Neuron (in vitro differentiated cells): ENCODE measurements at regions not wholly inside any gene's neighbourhood (a gene's known extent, or its start where the extent isn't known, plus 50 kb on each side); places are given as distances from the start of the nearest gene placed in this dataset.

Experiments used
- H2AFZ ChIP-seq: one replicate; pipeline ENCODE4 v1.6.1; 2013; ENCODE audit warnings: low read depth, mild to moderate bottlenecking, inconsistent platforms, low read length, moderate library complexity
- H3K27me3 ChIP-seq: one replicate; pipeline ENCODE4 v1.6.1; 2013; ENCODE audit warnings: low read length; ENCODE audit not compliant: insufficient read depth
- H3K36me3 ChIP-seq: one replicate; pipeline ENCODE4 v1.6.1; 2013; ENCODE audit warnings: low read length; ENCODE audit not compliant: insufficient read depth
- H3K4me1 ChIP-seq: one replicate; pipeline ENCODE4 v1.6.1; 2013; ENCODE audit warnings: low read length; ENCODE audit not compliant: insufficient read depth
- H3K4me3 ChIP-seq: 2 replicates; pipeline ENCODE4 v1.5.1; 2013; ENCODE audit warnings: mild to moderate bottlenecking, low read length, moderate library complexity
- H3K9me3 ChIP-seq: one replicate; pipeline ENCODE4 v1.6.1; 2013; ENCODE audit warnings: low read length

DNA sequence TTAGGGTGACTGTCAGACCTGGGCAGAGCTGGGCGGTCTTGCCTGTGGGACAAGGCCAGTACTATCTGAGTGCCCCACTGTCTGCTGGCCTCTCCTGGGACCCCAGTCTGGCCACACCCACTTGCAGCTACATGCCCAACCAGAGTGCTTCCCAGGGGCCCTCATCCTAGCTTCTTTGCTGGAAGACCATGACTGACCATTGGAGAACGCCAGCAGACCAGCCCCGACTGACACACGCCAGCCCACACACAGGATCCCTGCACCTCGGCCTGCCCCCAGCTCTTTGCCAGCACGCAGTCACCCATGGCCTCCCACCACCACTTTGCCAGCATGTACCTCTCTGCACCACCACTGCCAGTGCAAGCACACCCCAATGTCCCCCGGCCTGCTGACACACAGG, 585.7 kb downstream of the ZNF674 start:
- Histone ChIP-seq H3K4me3 (no peak overlapping the region), H3K36me3 (no peaks in the 10 kb centered on the region), H3K27me3 (no peaks in the 10 kb centered on the region), H3K4me1 (peaks cover 15% of the 10 kb centered on the region), H3K9me3 (peaks cover 3% of the 10 kb centered on the region), H2AFZ (no peak overlapping the region)

DNA sequence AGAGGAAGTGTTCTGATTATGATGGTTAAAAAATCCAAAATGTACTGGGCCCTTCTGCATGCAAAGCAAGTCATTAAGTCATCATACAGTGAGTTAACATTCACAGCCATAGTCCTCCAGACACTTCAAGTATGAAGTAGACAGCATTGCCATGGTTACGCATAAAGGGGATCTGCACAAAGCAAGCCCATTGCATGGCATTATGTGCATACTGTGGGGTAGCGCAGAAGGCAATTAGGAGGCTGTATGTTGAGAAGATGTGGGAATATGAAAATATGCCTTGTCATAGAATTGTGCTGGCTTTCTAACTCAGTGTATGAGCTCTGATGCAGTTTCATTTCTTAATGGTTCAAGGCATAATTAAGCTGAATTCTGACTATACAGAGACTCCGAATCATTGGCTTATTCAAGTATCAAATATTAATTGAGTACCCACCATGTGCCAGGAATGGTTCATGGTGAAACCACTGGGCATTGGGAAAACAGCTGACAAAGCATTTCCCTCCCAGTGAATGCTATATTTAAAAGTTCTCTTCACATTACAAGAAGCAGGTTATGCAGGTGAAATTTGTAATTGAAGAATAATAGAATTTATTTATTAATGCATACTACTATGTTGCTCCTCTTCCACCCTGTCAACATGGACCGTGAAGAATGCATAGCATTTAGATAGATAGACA, 588.9 kb downstream of the ZNF674 start:
- no peaks in the 10 kb centered on the region for H3K27me3 ChIP-seq
- peaks cover 15% of the 10 kb centered on the region for H3K4me1 ChIP-seq
- H3K9me3 ChIP-seq = peaks cover 3% of the 10 kb centered on the region
- no peaks in the 10 kb centered on the region for H3K36me3 ChIP-seq
- H2AFZ ChIP-seq = no peak overlapping the region
- H3K4me3 ChIP-seq = no peak overlapping the region

DNA sequence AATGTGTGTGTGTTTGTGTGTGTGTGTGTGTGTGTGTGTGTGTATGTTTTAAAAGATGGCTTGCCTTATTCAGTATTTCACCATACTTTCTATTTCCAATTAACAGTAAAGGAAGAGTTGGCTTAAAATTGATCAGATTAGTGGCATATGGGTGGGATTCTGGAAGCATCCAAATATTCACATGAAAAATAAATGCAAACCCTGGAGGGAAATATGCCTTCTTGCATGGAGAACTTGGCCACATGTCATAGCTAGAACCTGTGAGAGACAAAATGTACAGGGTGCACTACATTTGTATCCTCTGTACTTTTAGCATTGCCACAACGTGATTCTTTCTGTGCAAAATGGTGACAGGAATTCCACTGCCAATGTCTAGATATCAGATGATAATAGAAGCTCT, 589.6 kb downstream of the ZNF674 start:
- peaks cover 3% of the 10 kb centered on the region for H3K9me3 ChIP-seq
- H3K4me3 ChIP-seq = no peak overlapping the region
- no peaks in the 10 kb centered on the region for H3K27me3 ChIP-seq
- no peak overlapping the region for H2AFZ ChIP-seq
- peaks cover 15% of the 10 kb centered on the region for H3K4me1 ChIP-seq
- no peaks in the 10 kb centered on the region for H3K36me3 ChIP-seq

DNA sequence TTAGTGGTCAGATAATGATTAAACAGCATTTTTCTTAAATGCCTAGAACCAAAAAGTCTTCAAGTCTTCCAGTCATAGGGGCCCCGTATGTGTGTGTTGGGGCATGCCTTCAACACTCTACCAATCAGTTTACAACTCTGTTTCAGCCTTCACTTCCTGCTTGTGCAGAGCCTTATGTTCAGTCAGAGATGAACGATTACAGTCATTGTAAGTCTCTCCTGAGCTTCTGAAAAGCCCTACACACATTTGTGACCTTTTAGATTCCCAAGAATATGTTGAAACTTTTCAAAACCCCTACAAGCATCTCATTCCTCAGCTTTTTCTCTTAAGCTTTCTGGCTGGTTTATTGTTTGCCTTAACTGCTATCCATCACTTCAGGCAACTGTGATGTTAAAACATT, 591.2 kb downstream of the ZNF674 start:
- Histone ChIP-seq H3K4me1 (peaks cover 15% of the 10 kb centered on the region), H3K4me3 (no peak overlapping the region), H3K36me3 (no peaks in the 10 kb centered on the region)

DNA sequence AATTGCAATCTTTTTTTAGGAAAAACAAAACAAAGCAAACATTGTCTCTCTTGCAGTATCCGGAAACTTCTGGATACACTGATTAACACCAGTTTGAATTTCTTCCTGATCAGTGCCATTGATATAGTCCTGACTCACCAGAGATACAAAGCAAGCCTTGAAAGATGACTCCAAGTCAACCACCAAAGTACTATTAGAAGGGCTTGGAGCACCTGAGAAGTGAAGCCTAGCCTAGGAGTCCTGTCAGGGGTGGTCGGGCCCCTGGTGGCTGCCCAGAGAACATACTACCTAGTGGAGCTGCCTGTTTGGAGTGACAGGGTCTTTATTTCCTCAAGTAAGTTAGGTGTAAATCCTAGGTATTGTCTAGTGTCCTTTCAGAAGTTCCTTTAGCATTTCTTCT, 593.2 kb downstream of the ZNF674 start:
- Histone ChIP-seq H3K36me3 (no peaks in the 10 kb centered on the region), H3K9me3 (no peaks in the 10 kb centered on the region), H3K4me1 (peaks cover 15% of the 10 kb centered on the region), H2AFZ (no peak overlapping the region), H3K27me3 (no peaks in the 10 kb centered on the region), H3K4me3 (no peak overlapping the region)

More for the DNA sequence above, 591.2 kb downstream of the ZNF674 start:
- Histone ChIP-seq H3K27me3 (no peaks in the 10 kb centered on the region), H3K9me3 (peaks cover 1% of the 10 kb centered on the region), H2AFZ (no peak overlapping the region)

DNA sequence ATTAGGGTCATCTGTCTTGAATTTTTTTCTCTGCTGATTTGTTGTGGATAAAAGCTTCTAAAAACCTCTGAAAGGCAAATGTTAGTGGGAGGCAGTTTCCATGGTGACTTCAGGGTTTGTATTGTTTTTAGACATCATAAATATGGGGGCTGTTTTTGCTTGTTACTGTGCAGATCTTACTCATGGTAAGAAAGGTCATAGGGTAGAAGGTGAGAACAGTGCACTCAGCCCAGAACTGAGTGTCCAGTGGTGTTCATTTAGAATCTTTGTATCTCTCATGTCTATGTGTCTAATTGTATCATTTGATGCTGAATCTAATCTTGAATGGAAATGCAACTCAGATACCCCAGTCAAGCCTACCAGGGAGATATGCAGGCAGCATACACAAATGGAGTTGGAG, 609.8 kb downstream of the ZNF674 start:
- H3K4me1 ChIP-seq = no peaks in the 10 kb centered on the region
- no peaks in the 10 kb centered on the region for H3K9me3 ChIP-seq
- H3K27me3 ChIP-seq = no peaks in the 10 kb centered on the region
- H3K4me3 ChIP-seq = no peak overlapping the region
- no peak overlapping the region for H2AFZ ChIP-seq
- H3K36me3 ChIP-seq = no peaks in the 10 kb centered on the region

DNA sequence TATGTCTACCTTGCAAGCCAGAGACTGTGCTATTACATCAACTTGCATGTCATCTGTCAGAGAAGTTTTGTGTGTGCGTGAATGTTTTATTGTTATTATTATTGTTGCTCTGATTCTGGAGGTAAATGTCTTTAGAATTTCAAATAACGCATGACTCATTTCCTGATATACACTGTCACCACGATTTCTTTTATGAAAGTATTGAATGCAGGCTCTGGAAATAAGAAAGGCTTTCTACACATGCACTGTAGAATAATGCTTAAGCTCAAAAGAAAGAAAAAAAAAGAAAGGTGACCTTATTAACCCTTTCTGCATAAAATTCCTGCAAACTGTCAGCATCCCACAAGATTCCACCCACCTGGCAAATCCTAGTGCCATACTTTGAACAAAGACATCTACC, 632.9 kb downstream of the ZNF674 start:
- H3K27me3 ChIP-seq = no peaks in the 10 kb centered on the region
- no peaks in the 10 kb centered on the region for H3K9me3 ChIP-seq
- H2AFZ ChIP-seq = no peak overlapping the region
- peaks cover 6% of the 10 kb centered on the region for H3K4me1 ChIP-seq
- H3K4me3 ChIP-seq = no peak overlapping the region
- H3K36me3 ChIP-seq = no peaks in the 10 kb centered on the region

DNA sequence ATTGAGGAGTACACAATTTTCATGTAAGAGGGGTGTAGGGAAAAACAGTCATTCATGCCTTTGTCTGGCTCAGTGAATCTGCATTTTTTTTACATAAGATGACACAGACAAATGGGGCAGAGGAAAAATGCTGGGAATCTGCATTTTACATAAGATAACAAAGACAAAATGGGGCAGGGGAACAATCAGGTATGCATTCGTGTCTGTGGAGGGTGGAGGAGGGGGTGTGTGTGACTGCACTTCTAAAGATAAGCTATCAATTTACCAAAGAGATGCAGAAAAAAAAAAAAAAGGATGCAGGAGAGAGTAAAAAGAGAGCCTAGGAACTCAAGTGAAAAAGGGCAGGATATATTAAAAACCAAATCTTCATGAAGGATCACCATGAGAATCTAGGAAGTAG, 637.4 kb downstream of the ZNF674 start:
- Histone ChIP-seq H3K27me3 (no peaks in the 10 kb centered on the region), H2AFZ (no peak overlapping the region), H3K4me3 (no peak overlapping the region), H3K4me1 (peaks cover 8% of the 10 kb centered on the region), H3K36me3 (no peaks in the 10 kb centered on the region), H3K9me3 (no peaks in the 10 kb centered on the region)

DNA sequence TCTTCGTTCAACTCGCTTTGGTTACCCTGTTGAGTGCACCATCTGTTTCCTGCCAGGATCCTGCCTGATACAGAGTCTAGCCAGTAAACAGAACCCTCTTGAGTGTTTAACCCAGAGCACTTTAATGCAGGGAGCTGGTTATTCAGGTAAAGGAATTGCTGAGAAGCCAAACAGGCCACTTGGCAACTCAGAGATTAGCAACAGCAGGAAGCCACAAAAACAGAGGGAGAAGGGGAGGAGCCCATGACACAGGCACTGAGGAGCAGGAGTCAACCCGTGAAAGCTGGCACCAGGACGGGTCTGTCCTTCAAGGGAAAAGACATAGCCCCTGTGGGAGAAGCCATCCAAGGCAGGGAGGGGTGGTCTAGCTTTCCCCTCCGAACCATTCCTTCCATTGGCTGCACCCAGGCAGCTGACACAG, 641.4 kb downstream of the ZNF674 start:
- Histone ChIP-seq H3K36me3 (no peaks in the 10 kb centered on the region), H2AFZ (no peak overlapping the region), H3K9me3 (no peaks in the 10 kb centered on the region), H3K4me3 (no peak overlapping the region), H3K27me3 (no peaks in the 10 kb centered on the region), H3K4me1 (peaks cover 16% of the 10 kb centered on the region)

DNA sequence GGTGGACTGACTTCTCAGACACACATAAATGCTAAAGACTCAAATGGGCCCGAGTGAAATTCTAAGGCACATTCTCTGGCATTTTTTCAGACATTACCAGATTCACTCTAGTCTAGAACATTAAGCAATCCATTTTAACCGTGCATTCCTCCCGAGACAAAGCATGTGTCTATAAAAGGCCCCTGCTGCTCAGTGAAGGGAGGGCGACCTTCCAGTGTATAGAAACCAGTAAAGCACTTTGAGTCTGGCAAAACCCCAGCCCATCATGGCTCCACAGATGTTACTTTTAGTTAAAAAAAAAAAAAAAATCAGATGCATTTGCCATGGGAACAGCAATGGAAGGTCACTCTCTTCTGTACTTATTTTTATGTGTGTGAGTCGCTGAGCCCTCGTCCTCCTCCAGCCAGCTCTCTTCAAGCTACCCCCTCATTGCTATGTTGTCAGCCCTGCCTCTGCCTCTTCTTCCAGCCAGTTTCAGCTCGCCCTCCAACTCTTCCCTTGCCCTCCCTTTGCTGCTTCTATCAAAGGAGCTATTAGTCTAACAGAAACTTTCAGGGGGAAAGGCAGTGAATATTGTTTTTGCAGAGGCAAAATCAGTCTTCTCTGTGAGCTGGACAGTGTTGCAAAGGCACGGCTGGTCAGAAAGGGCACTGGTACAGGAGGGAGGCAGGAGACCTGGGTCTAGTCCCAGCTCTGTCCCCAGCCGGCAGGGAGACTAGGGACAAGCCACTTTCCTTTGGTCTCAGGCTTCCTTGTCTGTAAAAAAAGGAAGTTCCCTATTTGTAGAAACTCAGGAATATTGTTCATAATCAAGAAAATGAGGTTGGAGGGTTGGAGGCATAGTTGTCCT, 644.2 kb downstream of the ZNF674 start:
- peak overlapping the region; percentile 9 for H3K4me3 ChIP-seq
- no peaks in the 10 kb centered on the region for H3K36me3 ChIP-seq
- no peak overlapping the region for H2AFZ ChIP-seq
- no peaks in the 10 kb centered on the region for H3K9me3 ChIP-seq
- no peaks in the 10 kb centered on the region for H3K27me3 ChIP-seq
- H3K4me1 ChIP-seq = peaks cover 16% of the 10 kb centered on the region

DNA sequence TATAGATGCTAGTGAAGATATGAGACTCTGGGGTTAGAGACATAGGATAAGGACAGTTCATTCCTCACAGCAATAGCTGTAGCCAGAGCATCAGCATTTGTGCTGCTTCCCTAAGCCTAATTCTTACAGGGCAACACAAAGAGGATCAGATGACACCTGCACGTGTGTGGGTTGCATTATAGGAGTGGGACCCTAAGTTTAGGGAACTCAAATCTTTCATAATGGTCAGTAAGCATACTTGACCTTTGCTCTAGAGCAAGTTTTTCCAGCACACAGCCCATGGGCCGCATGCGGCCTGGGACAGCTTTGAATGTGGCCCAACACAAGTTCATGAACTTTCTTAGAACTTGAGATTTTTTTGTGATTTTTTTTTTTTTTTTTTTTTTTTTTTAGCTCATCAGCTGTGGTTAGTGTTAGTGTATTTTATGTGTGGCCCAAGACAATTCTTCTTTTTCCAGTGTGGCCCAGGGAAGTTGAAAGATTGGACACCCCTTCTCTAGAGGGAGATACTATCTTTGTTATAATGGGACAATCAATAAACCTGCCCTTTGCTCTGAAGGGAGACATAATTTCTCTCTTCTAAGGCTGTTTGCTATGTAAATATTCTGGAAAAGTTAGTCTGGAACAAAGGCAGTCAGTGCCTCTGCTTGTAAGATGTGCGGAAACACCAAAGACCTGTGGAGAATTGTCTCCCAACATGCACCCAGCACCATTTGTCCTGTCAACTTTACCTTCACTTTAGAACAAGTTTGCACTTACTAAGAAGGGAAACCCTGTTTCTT, 650.2 kb downstream of the ZNF674 start:
- Histone ChIP-seq H3K36me3 (no peaks in the 10 kb centered on the region), H3K4me1 (peaks cover 1% of the 10 kb centered on the region), H3K9me3 (no peaks in the 10 kb centered on the region), H3K4me3 (no peak overlapping the region), H2AFZ (no peak overlapping the region), H3K27me3 (no peaks in the 10 kb centered on the region)

DNA sequence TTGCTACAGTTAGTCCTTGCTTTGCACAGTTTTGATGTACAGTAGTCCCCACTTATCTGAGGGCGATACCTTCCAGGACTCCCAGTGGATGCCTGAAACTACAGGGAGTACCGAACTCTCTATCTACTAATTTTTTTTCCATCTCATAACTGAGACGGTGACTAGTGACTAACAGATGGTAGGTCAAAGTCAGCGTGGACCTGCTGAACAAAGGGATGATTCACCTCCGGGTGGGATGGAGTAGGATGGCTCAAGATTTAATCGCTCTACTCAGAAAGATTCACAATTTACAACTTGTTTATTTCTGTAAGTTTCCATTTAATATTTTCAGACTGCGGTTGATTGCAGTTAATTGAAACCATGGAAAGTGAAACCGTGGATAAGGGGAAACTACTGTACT, 655.8 kb downstream of the ZNF674 start:
- no peak overlapping the region for H3K4me3 ChIP-seq
- H3K36me3 ChIP-seq = no peaks in the 10 kb centered on the region
- no peaks in the 10 kb centered on the region for H3K27me3 ChIP-seq
- no peaks in the 10 kb centered on the region for H3K4me1 ChIP-seq
- H2AFZ ChIP-seq = no peak overlapping the region
- no peaks in the 10 kb centered on the region for H3K9me3 ChIP-seq

DNA sequence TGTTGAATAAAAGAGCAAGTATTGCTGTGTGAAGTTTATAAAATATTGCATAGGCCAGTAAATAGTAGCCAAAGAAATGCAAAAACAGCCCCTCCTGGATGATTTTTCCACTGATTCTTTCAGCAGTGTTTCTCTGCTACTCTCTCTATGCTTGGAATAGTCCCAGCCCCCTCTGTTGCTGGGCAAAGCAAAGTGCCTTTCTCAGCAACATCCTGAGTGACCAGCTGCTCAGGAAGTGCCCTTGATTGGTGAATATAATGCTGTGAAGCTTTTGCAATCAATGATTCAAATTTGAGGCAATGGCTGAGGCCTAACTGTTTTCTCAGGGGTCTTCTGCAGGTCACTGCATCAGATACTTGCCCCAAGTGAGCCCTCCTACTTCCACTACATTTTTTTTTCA, 656.7 kb downstream of the ZNF674 start:
- H2AFZ ChIP-seq = no peak overlapping the region
- no peaks in the 10 kb centered on the region for H3K4me1 ChIP-seq
- no peaks in the 10 kb centered on the region for H3K36me3 ChIP-seq
- no peaks in the 10 kb centered on the region for H3K27me3 ChIP-seq
- no peaks in the 10 kb centered on the region for H3K9me3 ChIP-seq
- H3K4me3 ChIP-seq = no peak overlapping the region
